ENCODE measurements at regions not wholly inside any gene's neighbourhood (a gene's known extent, or its start where the extent isn't known, plus 50 kb on each side); places are given as distances from the start of the nearest gene placed in this dataset.
A peak's percentile ranks its signal among the peaks of the same experiment; 100 is the strongest.
"Not testable (repeated sequence)": the region's sequence is repeated elsewhere in the genome, so short reads cannot be mapped to it uniquely, and the experiment has no call there.

DNA sequence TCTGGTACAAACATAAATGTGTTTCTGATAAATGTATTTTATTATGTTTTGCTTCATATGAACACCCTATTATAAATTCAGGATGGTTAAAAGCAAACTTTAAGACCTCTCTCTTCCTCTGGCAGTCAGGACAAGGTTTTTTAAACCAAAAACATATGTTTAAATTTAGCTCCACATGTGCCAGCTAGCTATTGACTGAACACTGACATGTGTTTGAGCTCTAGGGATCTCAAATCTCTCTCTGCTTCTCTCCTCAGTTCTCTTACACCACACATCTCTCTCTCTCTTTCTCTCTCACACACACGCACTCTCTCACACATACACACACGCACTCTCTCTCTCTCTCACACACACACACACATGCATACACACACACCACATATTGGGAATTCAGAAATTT, 150.1 kb upstream of the RFX3 start:
- TF ChIP-seq JUND (IDR thresholded peaks at IDR 0.05; ENCODE audit: low read depth): no peak
- DNase-seq (ENCODE audit: low read depth in 1 of 2, low spot score in 1 of 2): peak in 1 of 2 experiments; percentile 53
- in situ Hi-C loops (cut with HindIII; ENCODE audit: low pct_unique_long_range_greater_than_20kb, low sequenced_read_pairs): no loop called here

- in situ Hi-C loops (cut with HindIII; ENCODE audit: low pct_unique_long_range_greater_than_20kb, low sequenced_read_pairs): no loop called here
- TF ChIP-seq JUND (IDR thresholded peaks at IDR 0.05; ENCODE audit: low read depth): no peak
- peak in 1 of 2 experiments; percentile 18 for DNase-seq (ENCODE audit: low read depth in 1 of 2, low spot score in 1 of 2)
Measured at GRCh38 chr9:3674561-3674960, 148.8 kb upstream of the RFX3 start.

DNA sequence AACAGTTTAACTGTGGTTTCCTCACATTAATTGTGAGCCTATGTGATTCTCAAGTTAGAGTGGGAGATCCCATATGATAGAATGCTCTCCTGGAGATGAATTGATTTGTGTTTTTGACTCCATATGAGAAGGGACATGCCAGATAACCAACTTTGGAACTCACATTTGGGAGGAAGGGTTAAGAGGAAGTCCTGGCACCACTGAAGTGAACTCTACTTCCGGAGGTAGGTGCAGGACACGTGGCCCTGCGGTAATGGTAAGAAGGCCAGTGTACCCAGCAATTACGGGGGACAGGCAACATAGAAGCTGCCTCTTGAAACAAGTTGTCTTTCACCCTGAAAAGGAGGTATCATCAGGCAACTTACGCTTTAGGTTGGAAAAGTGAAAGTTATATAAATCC, 146.6 kb upstream of the RFX3 start:
- in situ Hi-C loops (cut with HindIII; ENCODE audit: low pct_unique_long_range_greater_than_20kb, low sequenced_read_pairs): no loop called here
- no peak for TF ChIP-seq JUND (IDR thresholded peaks at IDR 0.05; ENCODE audit: low read depth)
- no peak for DNase-seq (ENCODE audit: low read depth in 1 of 2, low spot score in 1 of 2)

DNA sequence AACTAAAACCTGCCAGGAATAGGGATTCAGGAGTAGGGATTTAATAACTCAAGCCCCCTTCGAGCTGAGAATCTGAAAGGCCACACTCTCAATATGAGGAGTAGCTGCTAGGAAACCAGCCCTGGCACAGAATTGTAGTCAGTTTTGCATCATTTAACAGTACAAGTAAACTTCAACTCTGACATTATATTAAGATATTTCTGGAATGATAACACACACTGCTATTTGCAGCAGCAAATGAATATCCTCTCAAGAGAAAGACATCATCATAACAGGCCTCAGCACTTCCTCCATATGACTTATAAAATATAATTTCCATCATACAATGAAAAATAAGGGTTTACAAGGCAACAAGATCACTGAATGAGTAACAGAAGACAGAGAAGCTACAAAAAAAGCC, 138.2 kb upstream of the RFX3 start:
- in situ Hi-C loops (cut with HindIII; ENCODE audit: low pct_unique_long_range_greater_than_20kb, low sequenced_read_pairs): no loop called here
- TF ChIP-seq JUND (IDR thresholded peaks at IDR 0.05; ENCODE audit: low read depth): no peak
- no peak for DNase-seq (ENCODE audit: low read depth in 1 of 2, low spot score in 1 of 2)

GRCh38 chr9:3662671-3663070, 136.9 kb upstream of the RFX3 start:
- DNase-seq (ENCODE audit: low read depth in 1 of 2, low spot score in 1 of 2): no peak
- in situ Hi-C loops (cut with HindIII; ENCODE audit: low pct_unique_long_range_greater_than_20kb, low sequenced_read_pairs): no loop called here
- TF ChIP-seq JUND (IDR thresholded peaks at IDR 0.05; ENCODE audit: low read depth): no peak

DNA sequence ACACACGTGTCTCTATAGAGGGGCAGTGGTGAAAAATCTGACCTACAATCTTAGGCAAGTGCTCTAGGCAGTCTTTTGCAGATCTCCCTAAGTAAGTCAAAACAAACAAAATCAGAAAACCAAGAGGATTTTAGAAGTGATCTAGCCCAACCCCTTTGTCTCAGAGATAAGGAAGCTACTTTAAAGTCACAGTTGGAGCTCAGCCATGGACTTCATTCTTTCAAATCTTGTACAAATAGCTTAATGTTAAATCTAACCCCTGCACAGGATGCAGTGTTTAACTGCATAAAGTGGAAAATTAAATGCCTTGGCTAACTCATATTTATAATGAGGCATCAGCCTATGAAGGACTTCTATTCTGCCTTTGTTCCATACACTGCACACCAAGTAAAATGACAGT, 135.1 kb upstream of the RFX3 start:
- DNase-seq (ENCODE audit: low read depth in 1 of 2, low spot score in 1 of 2): no peak
- no peak for TF ChIP-seq JUND (IDR thresholded peaks at IDR 0.05; ENCODE audit: low read depth)
- in situ Hi-C loops (cut with HindIII; ENCODE audit: low pct_unique_long_range_greater_than_20kb, low sequenced_read_pairs): no loop called here

DNA sequence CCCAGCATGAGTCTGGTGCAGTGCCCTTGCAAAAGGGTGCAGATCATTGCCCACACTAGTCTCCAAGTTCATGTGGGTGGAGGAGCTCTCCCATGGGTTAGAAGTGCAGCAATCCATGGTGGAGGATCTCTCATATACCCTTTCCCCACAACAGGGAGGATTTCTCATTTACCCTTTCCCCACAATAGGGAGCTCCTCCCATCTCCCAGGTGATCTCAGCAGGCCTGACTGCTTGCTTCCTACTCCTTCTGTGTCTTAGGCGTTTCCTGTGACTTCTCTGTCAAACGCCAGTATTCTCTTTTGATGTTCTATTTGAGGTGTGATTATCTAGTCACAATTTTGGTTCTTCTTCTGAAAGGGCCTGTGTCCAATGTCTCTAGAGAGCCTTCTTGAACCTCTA, 133.8 kb upstream of the RFX3 start:
- DNase-seq (ENCODE audit: low read depth in 1 of 2, low spot score in 1 of 2): no peak
- no peak for TF ChIP-seq JUND (IDR thresholded peaks at IDR 0.05; ENCODE audit: low read depth)
- in situ Hi-C loops (cut with HindIII; ENCODE audit: low pct_unique_long_range_greater_than_20kb, low sequenced_read_pairs): no loop called here

DNA sequence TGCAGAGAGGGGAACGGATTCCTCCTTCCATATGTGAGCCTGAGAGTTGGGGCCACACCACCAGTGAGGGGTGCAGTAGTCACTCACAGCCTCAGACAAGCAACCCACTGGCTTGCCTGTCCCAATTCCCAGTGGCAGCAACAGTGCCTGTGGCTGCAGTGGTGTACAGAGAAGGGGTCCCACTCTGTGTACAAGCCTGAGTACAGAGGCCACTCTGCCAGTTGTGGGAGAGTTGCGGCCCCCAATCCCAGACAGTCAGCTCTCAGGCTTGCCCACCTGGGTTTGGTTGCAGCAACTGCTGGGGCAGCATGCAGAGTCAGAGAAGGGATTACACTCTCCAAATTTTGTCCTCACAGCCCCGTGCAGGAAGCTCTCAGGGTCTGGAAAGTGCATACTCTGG, 133.2 kb upstream of the RFX3 start:
- TF ChIP-seq JUND (IDR thresholded peaks at IDR 0.05; ENCODE audit: low read depth): no peak
- in situ Hi-C loops (cut with HindIII; ENCODE audit: low pct_unique_long_range_greater_than_20kb, low sequenced_read_pairs): no loop called here
- DNase-seq (ENCODE audit: low read depth in 1 of 2, low spot score in 1 of 2): no peak

- in situ Hi-C loops (cut with HindIII; ENCODE audit: low pct_unique_long_range_greater_than_20kb, low sequenced_read_pairs): no loop called here
- no peak for TF ChIP-seq JUND (IDR thresholded peaks at IDR 0.05; ENCODE audit: low read depth)
- no peak for DNase-seq (ENCODE audit: low read depth in 1 of 2, low spot score in 1 of 2)
Measured at GRCh38 chr9:3656224-3656623, 130.4 kb upstream of the RFX3 start.

- in situ Hi-C loops (cut with HindIII; ENCODE audit: low pct_unique_long_range_greater_than_20kb, low sequenced_read_pairs): no loop called here
- TF ChIP-seq JUND (IDR thresholded peaks at IDR 0.05; ENCODE audit: low read depth): no peak
- DNase-seq (ENCODE audit: low read depth in 1 of 2, low spot score in 1 of 2): no peak
Measured at GRCh38 chr9:3650994-3651622, 125.3 kb upstream of the RFX3 start.

DNA sequence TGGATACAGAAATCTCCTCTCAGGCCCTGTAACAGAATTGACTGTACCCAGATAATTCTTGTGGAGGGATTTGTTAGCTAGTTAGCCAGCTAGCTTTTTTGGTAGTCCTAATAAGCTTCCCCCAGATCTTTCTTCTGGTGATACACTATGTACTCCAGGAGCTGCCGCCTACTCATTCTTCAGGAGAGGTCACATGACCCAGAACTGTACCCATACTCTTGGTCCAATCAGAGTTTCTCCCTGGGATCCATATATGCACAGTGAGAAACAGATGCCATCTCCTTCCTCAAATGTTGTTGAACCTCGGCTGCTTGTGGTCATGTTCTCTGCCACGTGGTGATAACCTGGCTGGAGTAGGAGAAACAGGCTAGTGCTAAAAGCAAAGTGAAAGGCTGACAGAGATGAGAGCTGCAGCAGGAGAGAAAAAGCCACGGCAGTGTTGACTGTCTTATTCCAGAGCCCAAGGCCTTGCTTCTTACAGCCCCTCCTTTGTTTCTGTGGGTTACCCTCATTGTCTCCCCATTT, 123.0 kb upstream of the RFX3 start:
- in situ Hi-C loops (cut with HindIII; ENCODE audit: low pct_unique_long_range_greater_than_20kb, low sequenced_read_pairs): no loop called here
- no peak for DNase-seq (ENCODE audit: low read depth in 1 of 2, low spot score in 1 of 2)
- no peak for TF ChIP-seq JUND (IDR thresholded peaks at IDR 0.05; ENCODE audit: low read depth)

DNA sequence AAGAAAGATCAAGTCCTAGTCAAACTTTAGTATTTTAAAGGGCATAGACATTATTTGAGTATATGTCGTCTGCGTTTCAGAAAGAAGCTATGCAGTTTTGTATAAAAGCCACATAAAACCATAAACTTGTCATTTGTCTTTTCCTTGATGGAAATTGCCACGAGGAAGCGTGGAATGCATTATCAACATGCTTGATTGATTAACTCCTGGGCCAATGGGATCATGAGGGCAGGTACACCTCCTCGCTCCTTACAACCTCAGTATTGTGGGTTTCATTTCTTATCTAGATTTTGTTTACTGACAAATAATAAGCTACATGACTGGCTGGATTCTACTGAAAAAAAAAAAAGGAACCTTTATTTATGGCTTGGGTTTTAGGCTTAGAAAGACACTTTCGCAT, 122.5 kb upstream of the RFX3 start:
- in situ Hi-C loops (cut with HindIII; ENCODE audit: low pct_unique_long_range_greater_than_20kb, low sequenced_read_pairs): no loop called here
- no peak for TF ChIP-seq JUND (IDR thresholded peaks at IDR 0.05; ENCODE audit: low read depth)
- DNase-seq (ENCODE audit: low read depth in 1 of 2, low spot score in 1 of 2): peak in 1 of 2 experiments; percentile 6

DNA sequence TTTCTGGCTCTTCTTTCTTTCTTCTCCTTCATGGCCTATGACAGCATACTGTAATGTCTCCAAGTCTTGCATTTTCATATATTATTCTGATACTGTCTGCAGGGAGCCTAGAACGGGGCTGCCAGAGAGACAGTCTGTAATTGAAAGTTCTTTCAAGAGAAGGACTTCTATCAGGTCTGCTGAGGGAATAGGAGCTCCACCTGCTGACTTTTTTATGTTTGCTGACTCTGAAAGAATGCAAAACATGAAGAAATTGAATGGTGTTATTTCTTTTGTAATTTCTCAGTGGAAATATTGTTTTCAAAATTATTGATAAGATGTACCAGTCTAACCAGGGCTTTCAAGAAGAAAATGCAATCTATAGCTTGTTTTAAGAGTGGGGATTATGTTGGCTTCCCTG, 121.9 kb upstream of the RFX3 start:
- in situ Hi-C loops (cut with HindIII; ENCODE audit: low pct_unique_long_range_greater_than_20kb, low sequenced_read_pairs): no loop called here
- DNase-seq (ENCODE audit: low read depth in 1 of 2, low spot score in 1 of 2): peak in 1 of 2 experiments; percentile 20
- TF ChIP-seq JUND (IDR thresholded peaks at IDR 0.05; ENCODE audit: low read depth): no peak

DNA sequence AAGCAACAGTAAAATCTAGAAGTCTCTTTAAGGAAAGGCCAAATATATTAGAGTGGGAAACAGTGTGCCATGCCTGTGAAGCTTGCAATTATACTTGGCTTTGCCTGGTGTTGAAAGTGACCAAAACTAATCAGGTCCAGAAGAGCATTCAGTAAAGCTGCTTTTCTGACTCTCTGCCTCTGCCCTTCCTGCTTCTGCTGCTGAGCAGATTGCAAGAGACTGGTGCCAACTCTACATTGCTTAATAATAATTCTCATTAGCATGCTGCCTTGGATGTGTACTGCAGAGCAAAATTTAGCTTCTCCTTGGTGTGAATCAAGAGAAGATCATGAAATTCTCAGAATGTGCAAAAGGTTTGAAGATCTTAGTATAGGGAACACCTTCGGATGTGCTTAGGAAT, 120.4 kb upstream of the RFX3 start:
- DNase-seq (ENCODE audit: low read depth in 1 of 2, low spot score in 1 of 2): no peak
- no peak for TF ChIP-seq JUND (IDR thresholded peaks at IDR 0.05; ENCODE audit: low read depth)
- in situ Hi-C loops (cut with HindIII; ENCODE audit: low pct_unique_long_range_greater_than_20kb, low sequenced_read_pairs): no loop called here

GRCh38 chr9:3642075-3642474, 116.3 kb upstream of the RFX3 start:
- in situ Hi-C loops (cut with HindIII; ENCODE audit: low pct_unique_long_range_greater_than_20kb, low sequenced_read_pairs); DNase-seq (ENCODE audit: low read depth in 1 of 2, low spot score in 1 of 2): not testable (repeated sequence)
